ENCODE measurements at regions not wholly inside any gene's neighbourhood (a gene's known extent, or its start where the extent isn't known, plus 50 kb on each side); places are given as distances from the start of the nearest gene placed in this dataset.

DNA sequence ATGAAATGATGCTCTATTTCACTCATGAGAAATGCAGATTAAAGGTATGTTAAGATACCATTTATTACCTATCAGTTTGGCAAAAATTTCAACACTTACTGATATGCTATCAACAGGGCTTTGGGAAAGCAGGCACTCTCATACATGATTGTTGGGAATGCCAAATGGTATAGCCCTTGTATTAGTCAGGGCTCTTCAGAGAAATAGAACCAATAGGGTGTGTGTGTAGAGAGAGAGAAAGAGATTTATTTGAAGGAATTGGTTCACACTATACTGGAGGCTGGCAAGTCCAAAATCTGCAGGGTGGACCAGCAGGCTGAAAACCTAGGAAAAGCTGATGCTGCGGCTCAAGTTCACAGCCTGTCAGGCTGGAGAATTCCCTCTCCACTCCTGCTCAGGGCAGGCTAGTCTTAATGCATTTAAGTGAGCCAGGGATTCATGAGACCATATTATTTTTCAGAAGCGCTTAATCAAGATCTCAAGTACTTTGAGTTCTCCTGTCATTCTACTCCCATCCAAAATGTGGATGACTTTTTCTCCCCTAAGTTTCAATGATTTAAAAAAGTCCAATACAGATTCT, 72.4 kb downstream of the NHLRC3 start:
- TF ChIP-seq ZFX (IDR thresholded peaks at IDR 0.05; ENCODE audit: borderline replicate concordance) (no peak), CTCF (IDR thresholded peaks at IDR 0.05) (no peak)
- no peak overlapping the region for H3K27ac ChIP-seq

GRCh38 chr13:39111145-39111544, 72.9 kb downstream of the NHLRC3 start:
- TF ChIP-seq ZFX (IDR thresholded peaks at IDR 0.05; ENCODE audit: borderline replicate concordance) (no peak), CTCF (IDR thresholded peaks at IDR 0.05) (no peak)
- H3K27ac ChIP-seq, result no peak overlapping the region

- no peak for TF ChIP-seq CTCF (IDR thresholded peaks at IDR 0.05)
- no peak for TF ChIP-seq ZFX (IDR thresholded peaks at IDR 0.05; ENCODE audit: borderline replicate concordance)
- no peak overlapping the region for H3K27ac ChIP-seq
Observed at GRCh38 chr13:39119422-39119821, 81.2 kb downstream of the NHLRC3 start.

DNA sequence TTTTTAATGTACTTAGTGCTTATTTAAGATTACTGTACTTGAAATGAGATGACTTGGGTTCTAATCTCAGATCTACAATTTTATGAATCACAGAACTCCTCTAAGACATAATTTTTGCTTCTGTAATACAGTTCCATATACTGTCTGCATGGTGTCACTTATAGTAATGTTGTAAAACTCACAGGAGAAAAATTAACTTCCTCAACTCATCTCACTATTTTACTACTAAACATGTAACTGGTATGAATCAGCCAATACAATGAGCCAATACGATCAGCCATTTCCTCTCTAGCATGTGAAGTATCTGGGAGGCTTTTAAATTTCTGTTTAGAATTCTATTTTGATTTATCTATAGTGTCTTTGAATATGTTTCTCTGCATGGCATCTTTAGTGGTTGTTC, 85.3 kb downstream of the NHLRC3 start:
- H3K27ac ChIP-seq, result no peak overlapping the region
- TF ChIP-seq ZFX (IDR thresholded peaks at IDR 0.05; ENCODE audit: borderline replicate concordance) (no peak), CTCF (IDR thresholded peaks at IDR 0.05) (no peak)

- H3K27ac ChIP-seq, result no peak overlapping the region
- TF ChIP-seq ZFX (IDR thresholded peaks at IDR 0.05; ENCODE audit: borderline replicate concordance), result no peak
- no peak for TF ChIP-seq CTCF (IDR thresholded peaks at IDR 0.05)
Observed at GRCh38 chr13:39129213-39129612, 91.0 kb downstream of the NHLRC3 start.

DNA sequence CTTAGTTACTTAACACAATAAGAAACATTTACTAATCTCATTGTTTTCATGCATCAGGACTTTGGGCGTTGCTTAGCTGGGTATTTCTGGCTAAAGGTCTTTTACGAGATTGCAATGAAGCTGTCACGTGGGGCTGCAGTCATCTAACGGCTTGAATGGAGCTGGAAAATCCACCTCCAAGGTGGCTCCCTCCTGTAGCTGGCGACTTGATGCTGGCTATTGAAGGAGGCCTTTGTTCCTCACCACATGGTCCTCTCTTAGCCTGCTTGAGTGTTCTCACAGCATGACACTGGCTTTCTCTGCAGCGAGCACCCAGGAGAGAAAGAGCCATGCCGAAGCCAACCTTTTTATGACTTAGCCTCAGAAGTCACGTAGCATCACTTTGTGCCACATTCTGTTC, 92.0 kb downstream of the NHLRC3 start:
- TF ChIP-seq ZFX (IDR thresholded peaks at IDR 0.05; ENCODE audit: borderline replicate concordance), result no peak
- no peak for TF ChIP-seq CTCF (IDR thresholded peaks at IDR 0.05)

GRCh38 chr13:39132286-39133230, 94.3 kb downstream of the NHLRC3 start:
- H3K27ac ChIP-seq, result no peak overlapping the region

More for the DNA sequence above, 92.0 kb downstream of the NHLRC3 start:
- no peak overlapping the region for H3K27ac ChIP-seq

More at GRCh38 chr13:39132286-39133230, 94.3 kb downstream of the NHLRC3 start:
- TF ChIP-seq ZFX (IDR thresholded peaks at IDR 0.05; ENCODE audit: borderline replicate concordance), result no peak
